Type B pancreatic cell (in vitro differentiated cells): ENCODE measurements at regions not wholly inside any gene's neighbourhood (a gene's known extent, or its start where the extent isn't known, plus 50 kb on each side); places are given as distances from the start of the nearest gene placed in this dataset.

Source experiments
- DNase-seq: peaks from one replicate; pipeline ENCODE4 v3.0.0; 2021; ENCODE audit warnings: mixed read lengths; ENCODE audit not compliant: unreplicated experiment; ENCODE audit errors: extremely low spot score
- H3K27ac Mint-ChIP-seq: 2 replicates; pipeline ENCODE4 v1.8.0; 2021; ENCODE audit warnings: mild to moderate bottlenecking, mixed read lengths
- H3K27me3 Mint-ChIP-seq: 2 replicates; pipeline ENCODE4 v1.8.0; 2021; ENCODE audit warnings: mixed read lengths
- H3K36me3 Mint-ChIP-seq: 2 replicates; pipeline ENCODE4 v1.8.0; 2021; ENCODE audit warnings: mixed read lengths
- H3K4me1 Mint-ChIP-seq: one replicate; pipeline ENCODE4 v1.8.0; 2021; ENCODE audit warnings: mixed read lengths; ENCODE audit not compliant: unreplicated experiment
- H3K4me3 Mint-ChIP-seq: 2 replicates; pipeline ENCODE4 v1.8.0; 2021; ENCODE audit warnings: mild to moderate bottlenecking, mixed read lengths
- H3K9me3 Mint-ChIP-seq: 2 replicates; pipeline ENCODE4 v1.8.0; 2021; ENCODE audit warnings: mixed read lengths
- TF ChIP-seq, protein P1 (sequence below): fragments of 200-600 bp; sonication (generic); conservative IDR thresholded peaks from 2 replicates; pipeline ENCODE4 v1.5.0; 2021; ENCODE audit warnings: antibody characterized with exemption, mild to moderate bottlenecking

DNA sequence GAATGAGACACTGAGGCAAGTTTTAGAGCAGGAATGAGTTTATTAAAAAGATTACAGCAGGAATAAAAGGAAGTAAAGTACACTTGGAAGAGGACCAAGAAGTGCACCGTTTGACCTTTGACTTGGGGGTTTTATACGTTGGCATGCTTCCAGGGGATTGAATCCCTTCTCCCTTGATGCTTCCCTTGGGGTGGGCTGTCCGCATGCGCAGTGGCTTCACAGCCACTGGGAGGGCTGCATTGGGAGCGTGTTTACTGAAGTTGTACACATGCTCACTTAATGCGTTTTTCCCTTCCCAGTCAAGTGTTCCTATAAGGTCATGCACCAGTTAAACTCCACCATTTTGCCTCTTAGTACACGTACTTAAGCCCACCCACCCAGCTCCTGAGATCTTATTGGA lies 72.4 kb upstream of the MARK1 start:
- Mint-ChIP-seq H3K36me3 (peaks cover 3% of the 10 kb centered on the region), H3K4me3 (no peak overlapping the region), H3K27me3 (no peaks in the 10 kb centered on the region), H3K9me3 (peaks cover 13% of the 10 kb centered on the region), H3K27ac (no peak overlapping the region), H3K4me1 (peaks cover 21% of the 10 kb centered on the region)
- DNase-seq = no peak
- TF ChIP-seq, protein P1, sequence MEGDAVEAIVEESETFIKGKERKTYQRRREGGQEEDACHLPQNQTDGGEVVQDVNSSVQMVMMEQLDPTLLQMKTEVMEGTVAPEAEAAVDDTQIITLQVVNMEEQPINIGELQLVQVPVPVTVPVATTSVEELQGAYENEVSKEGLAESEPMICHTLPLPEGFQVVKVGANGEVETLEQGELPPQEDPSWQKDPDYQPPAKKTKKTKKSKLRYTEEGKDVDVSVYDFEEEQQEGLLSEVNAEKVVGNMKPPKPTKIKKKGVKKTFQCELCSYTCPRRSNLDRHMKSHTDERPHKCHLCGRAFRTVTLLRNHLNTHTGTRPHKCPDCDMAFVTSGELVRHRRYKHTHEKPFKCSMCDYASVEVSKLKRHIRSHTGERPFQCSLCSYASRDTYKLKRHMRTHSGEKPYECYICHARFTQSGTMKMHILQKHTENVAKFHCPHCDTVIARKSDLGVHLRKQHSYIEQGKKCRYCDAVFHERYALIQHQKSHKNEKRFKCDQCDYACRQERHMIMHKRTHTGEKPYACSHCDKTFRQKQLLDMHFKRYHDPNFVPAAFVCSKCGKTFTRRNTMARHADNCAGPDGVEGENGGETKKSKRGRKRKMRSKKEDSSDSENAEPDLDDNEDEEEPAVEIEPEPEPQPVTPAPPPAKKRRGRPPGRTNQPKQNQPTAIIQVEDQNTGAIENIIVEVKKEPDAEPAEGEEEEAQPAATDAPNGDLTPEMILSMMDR = no peak

DNA sequence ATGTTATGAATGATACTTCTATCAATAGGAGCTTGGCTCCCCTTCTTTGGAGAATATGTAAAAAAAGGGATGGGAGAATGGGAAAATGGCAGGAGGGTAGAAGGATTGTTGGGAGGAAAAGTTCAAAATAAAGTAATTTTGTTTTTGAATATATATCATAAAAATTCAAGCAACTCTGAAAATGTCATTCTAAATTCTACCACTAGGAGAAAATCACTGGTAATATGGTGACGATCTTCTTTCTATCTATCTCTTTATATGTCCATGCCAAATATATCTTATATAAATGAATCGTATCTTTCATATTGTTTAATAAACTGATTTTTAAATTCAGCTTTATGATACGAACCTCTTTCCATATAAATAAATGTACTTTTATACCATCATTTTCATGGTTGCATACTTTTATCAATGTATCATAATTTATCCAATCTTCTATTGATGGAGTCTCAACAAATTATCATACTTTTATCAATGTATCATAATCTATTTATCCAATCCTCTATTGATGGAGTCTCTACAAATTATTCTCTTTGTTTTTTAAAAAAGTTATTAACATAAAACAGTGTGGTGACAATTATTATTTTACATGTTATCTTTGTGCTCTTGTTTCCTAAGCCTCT lies 73.7 kb upstream of the MARK1 start:
- Mint-ChIP-seq H3K27ac (no peak overlapping the region), H3K27me3 (no peaks in the 10 kb centered on the region), H3K9me3 (peaks cover 13% of the 10 kb centered on the region), H3K4me1 (peaks cover 21% of the 10 kb centered on the region), H3K36me3 (peaks cover 3% of the 10 kb centered on the region), H3K4me3 (no peak overlapping the region)
- DNase-seq = no peak
- TF ChIP-seq, protein P1 = peak; percentile 74

DNA sequence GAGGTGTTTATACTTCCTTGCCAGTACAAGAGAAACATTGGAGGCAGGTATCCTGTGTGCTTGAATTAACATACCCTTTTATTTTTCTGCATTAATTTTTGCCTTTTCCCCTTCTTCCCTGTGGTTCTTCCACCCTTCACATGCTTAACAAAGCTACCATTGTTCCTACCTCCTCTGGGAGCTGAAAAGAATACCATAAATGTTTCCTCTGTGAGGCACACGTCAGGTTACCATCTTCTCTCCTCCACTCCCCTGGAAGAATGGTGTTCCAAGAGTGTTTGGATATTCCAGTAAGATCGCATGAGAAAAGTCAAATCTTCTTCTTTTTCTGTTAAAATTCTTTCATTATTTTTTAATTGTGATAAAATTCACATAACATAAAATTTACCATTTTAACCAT lies 74.6 kb upstream of the MARK1 start:
- TF ChIP-seq, protein P1 = no peak
- H3K36me3 Mint-ChIP-seq = peaks cover 3% of the 10 kb centered on the region
- peaks cover 21% of the 10 kb centered on the region for H3K4me1 Mint-ChIP-seq
- H3K27ac Mint-ChIP-seq = no peak overlapping the region
- peaks cover 13% of the 10 kb centered on the region for H3K9me3 Mint-ChIP-seq
- no peak for DNase-seq
- no peaks in the 10 kb centered on the region for H3K27me3 Mint-ChIP-seq
- H3K4me3 Mint-ChIP-seq = no peak overlapping the region

DNA sequence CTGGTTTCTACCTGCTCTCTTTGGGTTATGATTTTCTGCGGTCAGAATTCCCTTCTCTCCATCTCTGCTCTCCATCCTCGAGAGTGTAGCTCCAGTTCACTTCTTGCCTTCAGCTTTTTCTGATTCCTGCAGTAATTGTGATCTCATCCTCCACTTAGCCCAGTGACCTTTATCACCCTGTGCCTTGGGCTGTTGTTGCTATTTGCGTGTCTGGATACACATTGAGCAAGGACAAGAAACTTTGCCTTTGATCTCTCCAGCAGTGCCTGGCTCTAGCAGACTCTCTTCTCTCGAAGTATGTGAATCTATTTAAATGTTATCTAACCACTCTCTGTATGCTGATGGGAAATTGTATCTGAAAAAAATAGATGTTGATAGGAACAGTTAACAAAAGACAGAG lies 76.4 kb upstream of the MARK1 start:
- H3K27me3 Mint-ChIP-seq = no peaks in the 10 kb centered on the region
- TF ChIP-seq, protein P1 = no peak
- peaks cover 17% of the 10 kb centered on the region for H3K4me1 Mint-ChIP-seq

DNA sequence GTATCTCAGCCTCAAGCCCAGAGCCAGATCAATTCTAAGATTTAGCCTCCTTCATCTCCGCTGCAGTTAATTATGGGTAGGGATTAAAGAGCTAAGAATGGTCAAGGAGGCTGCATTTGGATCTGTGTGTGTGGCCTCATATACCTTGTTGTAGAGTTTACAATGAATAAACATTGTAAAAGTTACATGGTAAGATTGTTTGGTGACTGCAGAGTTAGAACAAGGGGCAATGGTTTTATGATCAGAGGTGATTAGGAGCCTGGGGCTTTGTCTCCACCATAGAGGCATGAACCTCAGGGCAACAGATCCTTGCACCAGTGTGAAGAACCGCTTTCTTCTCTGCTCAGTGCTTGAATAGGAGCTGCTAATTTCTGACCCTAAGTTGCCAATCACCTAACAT lies 77.0 kb upstream of the MARK1 start:
- no peak overlapping the region for H3K4me3 Mint-ChIP-seq
- peaks cover 3% of the 10 kb centered on the region for H3K36me3 Mint-ChIP-seq
- peaks cover 13% of the 10 kb centered on the region for H3K9me3 Mint-ChIP-seq
- no peaks in the 10 kb centered on the region for H3K27me3 Mint-ChIP-seq
- peaks cover 17% of the 10 kb centered on the region for H3K4me1 Mint-ChIP-seq
- H3K27ac Mint-ChIP-seq = no peak overlapping the region
- TF ChIP-seq, protein P1 = no peak
- no peak for DNase-seq

More for the DNA sequence above, 76.4 kb upstream of the MARK1 start:
- peaks cover 13% of the 10 kb centered on the region for H3K9me3 Mint-ChIP-seq
- peak overlapping the region; percentile 40 for H3K4me3 Mint-ChIP-seq
- H3K27ac Mint-ChIP-seq = peak overlapping the region; percentile 3
- H3K36me3 Mint-ChIP-seq = peaks cover 3% of the 10 kb centered on the region
- no peak for DNase-seq
